Liver (tissue), 8 donors: ENCODE measurements at regions not wholly inside any gene's neighbourhood (a gene's known extent, or its start where the extent isn't known, plus 50 kb on each side); places are given as distances from the start of the nearest gene placed in this dataset.
"Not testable (repeated sequence)": the region's sequence is repeated elsewhere in the genome, so short reads cannot be mapped to it uniquely, and the experiment has no call there.

Experiments
- DNase-seq: peaks from one replicate; pipeline ENCODE4 v3.0.0-alpha.2; 2017; ENCODE audit warnings: low spot score
- H3K27ac ChIP-seq, 2 donors: one replicate each; pipeline ENCODE4 v1.7.0; 2013; ENCODE audit warnings: inconsistent platforms in 2 of 2, low read length in 2 of 2, control low read depth in 1 of 2, low read depth in 1 of 2, mild to moderate bottlenecking in 1 of 2
- H3K27me3 ChIP-seq, 4 donors: one replicate each; pipeline versions ENCODE4 v1.6.1 to v1.7.0; 2013; ENCODE audit warnings: low read length in 3 of 4, inconsistent platforms in 1 of 4, mild to moderate bottlenecking in 1 of 4, moderate library complexity in 1 of 4; ENCODE audit not compliant: control insufficient read depth in 4 of 4, insufficient read depth in 4 of 4
- H3K36me3 ChIP-seq, 4 donors: one replicate each; pipeline versions ENCODE4 v1.6.1 to v1.7.0; 2013; ENCODE audit warnings: low read length in 3 of 4, mild to moderate bottlenecking in 3 of 4, low read depth in 1 of 4, moderate library complexity in 1 of 4; ENCODE audit not compliant: control insufficient read depth in 4 of 4, insufficient read depth in 3 of 4
- H3K4me1 ChIP-seq, 4 donors: one replicate each; pipeline versions ENCODE4 v1.6.1 to v1.7.0; 2013; ENCODE audit warnings: low read length in 3 of 4, mild to moderate bottlenecking in 3 of 4, moderate library complexity in 1 of 4; ENCODE audit not compliant: control insufficient read depth in 4 of 4, insufficient read depth in 4 of 4
- H3K4me3 ChIP-seq, 3 donors: one replicate each; pipeline versions ENCODE4 v1.6.1 to v1.7.0; 2013; ENCODE audit warnings: low read length in 3 of 3, control low read depth in 1 of 3, low read depth in 1 of 3, mild to moderate bottlenecking in 1 of 3
- H3K9ac ChIP-seq, 2 donors: one replicate each; pipeline ENCODE4 v1.7.0; 2013; ENCODE audit warnings: low read length in 2 of 2, mild to moderate bottlenecking in 2 of 2, moderate library complexity in 2 of 2, control low read depth in 1 of 2, low read depth in 1 of 2
- H3K9me3 ChIP-seq, 4 donors: one replicate each; pipeline versions ENCODE4 v1.6.1 to v1.7.0; 2013; ENCODE audit warnings: low read length in 3 of 4; ENCODE audit not compliant: control insufficient read depth in 4 of 4
- ATF3 ChIP-seq: IDR thresholded peaks from 2 replicates; pipeline ENCODE4 v1.6.1; 2016; ENCODE audit warnings: antibody characterized with exemption
- CTCF ChIP-seq: fragments of 150-350 bp; IDR thresholded peaks from 2 replicates; pipeline ENCODE4 v1.5.1; 2017; ENCODE audit warnings: improper control_type of control experiment, low read depth, low read length; ENCODE audit not compliant: missing input control
- EGR1 ChIP-seq, 2 donors: IDR thresholded peaks; 2 replicates each; pipeline ENCODE4 v1.6.1; 2016 to 2018; ENCODE audit warnings: antibody characterized with exemption in 2 of 2, low read depth in 2 of 2
- FOXA1 ChIP-seq: IDR thresholded peaks from 2 replicates; pipeline ENCODE4 v1.6.1; 2016; ENCODE audit warnings: antibody characterized with exemption
- FOXA2 ChIP-seq: IDR thresholded peaks from 2 replicates; pipeline ENCODE4 v1.6.1; 2016; ENCODE audit warnings: antibody characterized with exemption
- GABPA ChIP-seq, 2 donors: IDR thresholded peaks in 1 of 2; conservative IDR thresholded peaks in 1 of 2; 2 replicates each; pipeline ENCODE4 v1.6.1; 2016; ENCODE audit warnings: antibody characterized with exemption in 2 of 2, mild to moderate bottlenecking in 1 of 2, moderate library complexity in 1 of 2
- HNF4A ChIP-seq, 2 donors: conservative IDR thresholded peaks; 2 replicates each; pipeline ENCODE4 v1.6.1; 2016; ENCODE audit warnings: antibody characterized with exemption in 2 of 2, mild to moderate bottlenecking in 2 of 2
- HNF4G ChIP-seq: IDR thresholded peaks from 2 replicates; pipeline ENCODE4 v1.6.1; 2016; ENCODE audit warnings: antibody characterized with exemption
- JUND ChIP-seq, 2 donors: IDR thresholded peaks; 2 replicates each; pipeline ENCODE4 v1.6.1; 2016; ENCODE audit warnings: antibody characterized with exemption in 2 of 2
- MAX ChIP-seq: IDR thresholded peaks from 2 replicates; pipeline ENCODE4 v1.6.1; 2016; ENCODE audit warnings: antibody characterized with exemption
- NR2F2 ChIP-seq: IDR thresholded peaks from 2 replicates; pipeline ENCODE4 v1.6.1; 2016; ENCODE audit warnings: antibody characterized with exemption
- RAD21 ChIP-seq, 2 donors: IDR thresholded peaks; 2 replicates each; pipeline ENCODE4 v1.6.1; 2016; ENCODE audit warnings: antibody characterized with exemption in 2 of 2, mild to moderate bottlenecking in 2 of 2
- REST ChIP-seq: IDR thresholded peaks from 2 replicates; pipeline ENCODE4 v1.6.1; 2016; ENCODE audit warnings: antibody characterized with exemption, mild to moderate bottlenecking
- RXRA ChIP-seq, 2 donors: IDR thresholded peaks; 2 replicates each; pipeline ENCODE4 v1.6.1; 2017 to 2018; ENCODE audit warnings: antibody characterized with exemption in 2 of 2, mild to moderate bottlenecking in 1 of 2
- SP1 ChIP-seq: IDR thresholded peaks from 2 replicates; pipeline ENCODE4 v1.6.1; 2018; ENCODE audit warnings: antibody characterized with exemption, mild to moderate bottlenecking
- TAF1 ChIP-seq: conservative IDR thresholded peaks from 2 replicates; pipeline ENCODE4 v1.6.1; 2016; ENCODE audit warnings: antibody characterized with exemption, mild to moderate bottlenecking
- YY1 ChIP-seq: IDR thresholded peaks from 2 replicates; pipeline ENCODE4 v1.6.1; 2016; ENCODE audit warnings: antibody characterized with exemption, mild to moderate bottlenecking
- WGBS: extraction: QIAGEN DNeasy Blood & Tissue Kit; methylation state at CpG from one replicate; pipeline ENCODE4 v1.1.7; 2013; 5-methylcytosine and 5-hydroxymethylcytosine counted together
- TF ChIP-seq, protein P1 (sequence below): IDR thresholded peaks from 2 replicates; pipeline ENCODE4 v1.6.1; 2016; ENCODE audit warnings: antibody characterized with exemption
- donor health status: healthy.
- donor health status: healthy.
- donor health status: healthy.
- donor health status: healthy.
- donor health status: healthy.

- H3K36me3 ChIP-seq = no peaks in the 10 kb centered on the region
- H3K9me3 ChIP-seq = no peaks in the 10 kb centered on the region
- no peak overlapping the region for H3K27ac ChIP-seq
- no peak overlapping the region for H3K4me3 ChIP-seq
- no peak for DNase-seq
- H3K9ac ChIP-seq = no peak overlapping the region
- no peak for TF ChIP-seq YY1
- no peak for TF ChIP-seq FOXA2
- TF ChIP-seq RAD21 (IDR thresholded peaks at IDR 0.05) = no peak
- no peak for TF ChIP-seq MAX
- no peak for TF ChIP-seq NR2F2
- TF ChIP-seq, protein P1, sequence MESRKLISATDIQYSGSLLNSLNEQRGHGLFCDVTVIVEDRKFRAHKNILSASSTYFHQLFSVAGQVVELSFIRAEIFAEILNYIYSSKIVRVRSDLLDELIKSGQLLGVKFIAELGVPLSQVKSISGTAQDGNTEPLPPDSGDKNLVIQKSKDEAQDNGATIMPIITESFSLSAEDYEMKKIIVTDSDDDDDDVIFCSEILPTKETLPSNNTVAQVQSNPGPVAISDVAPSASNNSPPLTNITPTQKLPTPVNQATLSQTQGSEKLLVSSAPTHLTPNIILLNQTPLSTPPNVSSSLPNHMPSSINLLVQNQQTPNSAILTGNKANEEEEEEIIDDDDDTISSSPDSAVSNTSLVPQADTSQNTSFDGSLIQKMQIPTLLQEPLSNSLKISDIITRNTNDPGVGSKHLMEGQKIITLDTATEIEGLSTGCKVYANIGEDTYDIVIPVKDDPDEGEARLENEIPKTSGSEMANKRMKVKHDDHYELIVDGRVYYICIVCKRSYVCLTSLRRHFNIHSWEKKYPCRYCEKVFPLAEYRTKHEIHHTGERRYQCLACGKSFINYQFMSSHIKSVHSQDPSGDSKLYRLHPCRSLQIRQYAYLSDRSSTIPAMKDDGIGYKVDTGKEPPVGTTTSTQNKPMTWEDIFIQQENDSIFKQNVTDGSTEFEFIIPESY = no peak
- no peak for TF ChIP-seq TAF1
- no peak for TF ChIP-seq HNF4A (conservative IDR thresholded peaks at IDR 0.05)
- TF ChIP-seq REST = no peak
- no peak for TF ChIP-seq ATF3
- TF ChIP-seq JUND (IDR thresholded peaks at IDR 0.05) = no peak
- no peak for TF ChIP-seq FOXA1
- no peak for TF ChIP-seq CTCF
- no peak for TF ChIP-seq EGR1 (IDR thresholded peaks at IDR 0.05; ENCODE audit: low read depth in 2 of 2)
- TF ChIP-seq GABPA (IDR thresholded peaks at IDR 0.05 in 1 of 2, conservative IDR thresholded peaks at IDR 0.05 in 1 of 2) = no peak
- TF ChIP-seq SP1 = no peak
- TF ChIP-seq RXRA (IDR thresholded peaks at IDR 0.05) = no peak
- no peak for TF ChIP-seq HNF4G
- H3K4me1 ChIP-seq = no peaks in the 10 kb centered on the region
- no peaks in the 10 kb centered on the region for H3K27me3 ChIP-seq
- WGBS = 96% methylated on average over 3 of the region's 3 CpGs
These were observed 195.2 kb upstream of the PUDP start for GRCh38 chrX:7343181-7343580.

GRCh38 chrX:7335816-7336362 lies 187.9 kb upstream of the PUDP start:
- H3K27me3 ChIP-seq, DNase-seq, H3K9ac ChIP-seq, H3K4me3 ChIP-seq, H3K4me1 ChIP-seq, H3K9me3 ChIP-seq, H3K27ac ChIP-seq: not testable (repeated sequence)
- peaks cover 0 to 14% (median 0%) of the 10 kb centered on the region in 4 donors for H3K36me3 ChIP-seq
- WGBS = 100% methylated on average over 2 of the region's 2 CpGs
